Vagina (tissue), 2 donors: ENCODE measurements at regions not wholly inside any gene's neighbourhood (a gene's known extent, or its start where the extent isn't known, plus 50 kb on each side); places are given as distances from the start of the nearest gene placed in this dataset.
A peak's percentile ranks its signal among the peaks of the same experiment; 100 is the strongest.

Experiments used
- DNase-seq, 2 donors: peaks; one replicate each; pipeline ENCODE4 v3.0.0-alpha.2; 2017; ENCODE audit errors: extremely low spot score in 2 of 2
- H3K27ac ChIP-seq: fragments of 200-600 bp; sonication (generic); one replicate; pipeline ENCODE4 v1.5.1; 2019
- H3K27me3 ChIP-seq: fragments of 200-600 bp; sonication (generic); one replicate; pipeline ENCODE4 v1.5.1; 2019
- H3K36me3 ChIP-seq, 2 donors: fragments of 200-600 bp; sonication (generic); one replicate each; pipeline ENCODE4 v1.5.1; 2017 to 2019
- H3K4me1 ChIP-seq: fragments of 200-600 bp; sonication (generic); one replicate; pipeline ENCODE4 v1.5.1; 2019
- H3K4me3 ChIP-seq, 2 donors: fragments of 200-600 bp; sonication (generic); 1 replicate in 1 of 2; 2 replicates in 1 of 2; pipeline ENCODE4 v1.5.1; 2016 to 2019
- H3K9me3 ChIP-seq: fragments of 200-600 bp; sonication (generic); one replicate; pipeline ENCODE4 v1.5.1; 2019
- CTCF ChIP-seq, 3 experiments: fragments of 450-650 bp in 2 of 3; fragments of 200-600 bp in 1 of 3; sonication (generic) in 1 of 3; IDR thresholded peaks; one replicate each; pipeline ENCODE4 v1.5.1; 2017 to 2019; ENCODE audit warnings: antibody characterized with exemption in 3 of 3, mild to moderate bottlenecking in 2 of 3, moderate library complexity in 2 of 3
- POLR2A ChIP-seq, 2 donors: fragments of 450-650 bp; IDR thresholded peaks; one replicate each; pipeline ENCODE4 v1.6.1; 2017; ENCODE audit warnings: antibody characterized with exemption in 2 of 2, mild to moderate bottlenecking in 2 of 2, moderate library complexity in 2 of 2
- POLR2AphosphoS5 ChIP-seq, 2 donors: sonication (generic); formaldehyde crosslinking; IDR thresholded peaks; one replicate each; pipeline ENCODE4 v1.9.0; 2017; ENCODE audit warnings: antibody characterized with exemption in 2 of 2, mild to moderate bottlenecking in 2 of 2, low read depth in 1 of 2; ENCODE audit not compliant: insufficient read depth in 1 of 2
- intact Hi-C: fragments of 100-400 bp; cut with DNase I; formaldehyde crosslinking; loops from one replicate; pipeline ENCODE4 v1.15.1; 2023

GRCh38 chr1:116278541-116278866 lies 94.5 kb upstream of the ATP1A1 start:
- Histone ChIP-seq H3K9me3 (no peaks in the 10 kb centered on the region), H3K4me1 (no peaks in the 10 kb centered on the region), H3K27me3 (no peaks in the 10 kb centered on the region), H3K4me3 (no peak overlapping the region), H3K27ac (no peak overlapping the region), H3K36me3 (no peaks in the 10 kb centered on the region)
- DNase-seq, result no peak
- intact Hi-C loops, result no loop called here
- TF ChIP-seq POLR2A (IDR thresholded peaks at IDR 0.05) (no peak), CTCF (IDR thresholded peaks at IDR 0.05) (no peak), POLR2AphosphoS5 (IDR thresholded peaks at IDR 0.05; ENCODE audit: insufficient read depth in 1 of 2, low read depth in 1 of 2) (no peak)

GRCh38 chr1:116279715-116280114 lies 93.3 kb upstream of the ATP1A1 start:
- intact Hi-C loops, result no loop called here
- Histone ChIP-seq H3K27me3 (no peaks in the 10 kb centered on the region), H3K4me1 (no peaks in the 10 kb centered on the region), H3K9me3 (no peaks in the 10 kb centered on the region), H3K27ac (no peak overlapping the region), H3K36me3 (no peaks in the 10 kb centered on the region), H3K4me3 (no peak overlapping the region)
- peak in 1 of 2 donors; percentile 9 for TF ChIP-seq POLR2AphosphoS5 (IDR thresholded peaks at IDR 0.05; ENCODE audit: insufficient read depth in 1 of 2, low read depth in 1 of 2)
- no peak for TF ChIP-seq POLR2A (IDR thresholded peaks at IDR 0.05)
- DNase-seq, result no peak

GRCh38 chr1:116284819-116285390 lies 88.1 kb upstream of the ATP1A1 start:
- DNase-seq, result no peak
- TF ChIP-seq CTCF (IDR thresholded peaks at IDR 0.05) (no peak), POLR2AphosphoS5 (IDR thresholded peaks at IDR 0.05; ENCODE audit: insufficient read depth in 1 of 2, low read depth in 1 of 2) (no peak), POLR2A (IDR thresholded peaks at IDR 0.05) (no peak)

GRCh38 chr1:116286541-116286971 lies 86.5 kb upstream of the ATP1A1 start:
- Histone ChIP-seq H3K9me3 (no peaks in the 10 kb centered on the region), H3K4me3 (no peak overlapping the region), H3K27me3 (no peaks in the 10 kb centered on the region), H3K4me1 (peaks cover 30% of the 10 kb centered on the region), H3K36me3 (no peaks in the 10 kb centered on the region), H3K27ac (no peak overlapping the region)
- no peak for TF ChIP-seq POLR2A (IDR thresholded peaks at IDR 0.05)
- TF ChIP-seq CTCF (IDR thresholded peaks at IDR 0.05), result no peak
- no peak for TF ChIP-seq POLR2AphosphoS5 (IDR thresholded peaks at IDR 0.05; ENCODE audit: insufficient read depth in 1 of 2, low read depth in 1 of 2)
- no peak for DNase-seq
- intact Hi-C loops, result no loop called here

More at GRCh38 chr1:116284819-116285390, 88.1 kb upstream of the ATP1A1 start:
- intact Hi-C loops, result no loop called here
- Histone ChIP-seq H3K27ac (no peak overlapping the region), H3K4me3 (no peak overlapping the region), H3K27me3 (no peaks in the 10 kb centered on the region), H3K4me1 (peaks cover 17% of the 10 kb centered on the region), H3K36me3 (no peaks in the 10 kb centered on the region), H3K9me3 (no peaks in the 10 kb centered on the region)

- no peak for TF ChIP-seq CTCF (IDR thresholded peaks at IDR 0.05)
- no peak for TF ChIP-seq POLR2A (IDR thresholded peaks at IDR 0.05)
- TF ChIP-seq POLR2AphosphoS5 (IDR thresholded peaks at IDR 0.05; ENCODE audit: insufficient read depth in 1 of 2, low read depth in 1 of 2), result no peak
- no peaks in the 10 kb centered on the region for H3K27me3 ChIP-seq
- no peak overlapping the region for H3K27ac ChIP-seq
- H3K4me1 ChIP-seq, result peaks cover 33% of the 10 kb centered on the region
- no peaks in the 10 kb centered on the region for H3K36me3 ChIP-seq
- H3K9me3 ChIP-seq, result no peaks in the 10 kb centered on the region
- no peak overlapping the region for H3K4me3 ChIP-seq
- intact Hi-C loops, result no loop called here
- DNase-seq, result no peak
Measured at GRCh38 chr1:116287341-116288200, 85.5 kb upstream of the ATP1A1 start.
